Osteocyte (in vitro differentiated cells): ENCODE measurements at regions not wholly inside any gene's neighbourhood (a gene's known extent, or its start where the extent isn't known, plus 50 kb on each side); places are given as distances from the start of the nearest gene placed in this dataset.

ENCODE experiments used
- DNase-seq: peaks from one replicate; pipeline ENCODE4 v3.0.0; 2021; ENCODE audit warnings: mixed read lengths; ENCODE audit not compliant: unreplicated experiment; ENCODE audit errors: extremely low spot score
- H3K27ac Mint-ChIP-seq: one replicate; pipeline ENCODE4 v1.8.0; 2021; ENCODE audit warnings: mild to moderate bottlenecking, mixed read lengths; ENCODE audit not compliant: unreplicated experiment
- H3K27me3 Mint-ChIP-seq: one replicate; pipeline ENCODE4 v1.8.0; 2021; ENCODE audit warnings: mixed read lengths; ENCODE audit not compliant: unreplicated experiment
- H3K36me3 Mint-ChIP-seq: one replicate; pipeline ENCODE4 v1.8.0; 2021; ENCODE audit warnings: mixed read lengths; ENCODE audit not compliant: unreplicated experiment
- H3K4me1 Mint-ChIP-seq: one replicate; pipeline ENCODE4 v1.8.0; 2021; ENCODE audit warnings: mixed read lengths; ENCODE audit not compliant: unreplicated experiment
- H3K4me3 Mint-ChIP-seq: one replicate; pipeline ENCODE4 v1.8.0; 2021; ENCODE audit warnings: mild to moderate bottlenecking, moderate library complexity, mixed read lengths; ENCODE audit not compliant: unreplicated experiment
- H3K9me3 Mint-ChIP-seq: one replicate; pipeline ENCODE4 v1.8.0; 2021; ENCODE audit warnings: mixed read lengths; ENCODE audit not compliant: unreplicated experiment
- CTCF ChIP-seq: fragments of 200-600 bp; sonication (generic); IDR thresholded peaks from 2 replicates; pipeline ENCODE4 v1.5.0; 2021; ENCODE audit warnings: antibody characterized with exemption, mild to moderate bottlenecking, moderate library complexity

GRCh38 chr10:31166606-31167005 is 134.9 kb upstream of the ZNF438 start:
- DNase-seq: no peak
- H3K4me3 Mint-ChIP-seq: no peak overlapping the region
- H3K27ac Mint-ChIP-seq: no peak overlapping the region
- H3K4me1 Mint-ChIP-seq: peaks cover under 1% of the 10 kb centered on the region
- H3K9me3 Mint-ChIP-seq: peaks cover 10% of the 10 kb centered on the region
- H3K36me3 Mint-ChIP-seq: peaks cover 4% of the 10 kb centered on the region
- no peak for TF ChIP-seq CTCF
- H3K27me3 Mint-ChIP-seq: no peaks in the 10 kb centered on the region

- Mint-ChIP-seq H3K9me3 (peaks cover 24% of the 10 kb centered on the region), H3K4me3 (no peak overlapping the region)
Observed at GRCh38 chr10:31170636-31171035, 139.0 kb upstream of the ZNF438 start.

GRCh38 chr10:31171402-31172083 is 139.9 kb upstream of the ZNF438 start:
- DNase-seq: no peak
- H3K4me3 Mint-ChIP-seq: no peak overlapping the region
- peaks cover 26% of the 10 kb centered on the region for H3K9me3 Mint-ChIP-seq
- no peak overlapping the region for H3K27ac Mint-ChIP-seq
- no peaks in the 10 kb centered on the region for H3K27me3 Mint-ChIP-seq
- H3K36me3 Mint-ChIP-seq: peaks cover 8% of the 10 kb centered on the region
- no peak for TF ChIP-seq CTCF
- peaks cover 9% of the 10 kb centered on the region for H3K4me1 Mint-ChIP-seq

More at GRCh38 chr10:31170636-31171035, 139.0 kb upstream of the ZNF438 start:
- TF ChIP-seq CTCF: no peak
- Mint-ChIP-seq H3K27me3 (no peaks in the 10 kb centered on the region), H3K36me3 (peaks cover 8% of the 10 kb centered on the region), H3K27ac (no peak overlapping the region), H3K4me1 (peaks cover 9% of the 10 kb centered on the region)
- no peak for DNase-seq

- Mint-ChIP-seq H3K27me3 (no peaks in the 10 kb centered on the region), H3K27ac (no peak overlapping the region), H3K36me3 (peaks cover 8% of the 10 kb centered on the region), H3K4me1 (peaks cover 9% of the 10 kb centered on the region), H3K4me3 (no peak overlapping the region), H3K9me3 (peaks cover 26% of the 10 kb centered on the region)
- no peak for TF ChIP-seq CTCF
- no peak for DNase-seq
Observed at GRCh38 chr10:31172925-31173324, 141.3 kb upstream of the ZNF438 start.

GRCh38 chr10:31173752-31174151 is 142.1 kb upstream of the ZNF438 start:
- Mint-ChIP-seq H3K27me3 (no peaks in the 10 kb centered on the region), H3K27ac (no peak overlapping the region), H3K36me3 (peaks cover 8% of the 10 kb centered on the region), H3K4me1 (peaks cover 9% of the 10 kb centered on the region), H3K9me3 (peaks cover 26% of the 10 kb centered on the region), H3K4me3 (no peak overlapping the region)
- no peak for DNase-seq
- TF ChIP-seq CTCF: no peak
